Erythroblast (primary cell): ENCODE measurements at regions not wholly inside any gene's neighbourhood (a gene's known extent, or its start where the extent isn't known, plus 50 kb on each side); places are given as distances from the start of the nearest gene placed in this dataset.

Experiments used
- DNase-seq, 2 experiments: peaks; one replicate each; lab custom pipeline; 2025; lab: John Stamatoyannopoulos, UW
- GATA1 ChIP-seq: IDR thresholded peaks from 2 replicates; pipeline ENCODE4 v1.6.1; 2011; ENCODE audit warnings: low read depth, mild to moderate bottlenecking, control low read depth, low read length, moderate library complexity
- POLR2A ChIP-seq: IDR thresholded peaks from 2 replicates; pipeline ENCODE4 v1.6.1; 2011; ENCODE audit warnings: mild to moderate bottlenecking, low read length

GRCh38 chr5:88480801-88481499 lies 212.3 kb upstream of the TMEM161B start:
- no peak for TF ChIP-seq POLR2A
- no peak for TF ChIP-seq GATA1
- no peak for DNase-seq

- DNase-seq = no peak
- TF ChIP-seq POLR2A (no peak), GATA1 (no peak)
These were observed 211.6 kb upstream of the TMEM161B start for GRCh38 chr5:88480245-88480644.

- DNase-seq = no peak
- TF ChIP-seq GATA1 = no peak
- TF ChIP-seq POLR2A = no peak
These were observed 205.9 kb upstream of the TMEM161B start for GRCh38 chr5:88474574-88474973.

GRCh38 chr5:88470745-88471144 lies 202.1 kb upstream of the TMEM161B start:
- TF ChIP-seq POLR2A (no peak), GATA1 (no peak)
- DNase-seq = no peak

GRCh38 chr5:88459971-88460370 lies 191.3 kb upstream of the TMEM161B start:
- TF ChIP-seq POLR2A (no peak), GATA1 (no peak)
- DNase-seq = no peak

GRCh38 chr5:88452820-88453219 lies 184.2 kb upstream of the TMEM161B start:
- DNase-seq = no peak
- TF ChIP-seq POLR2A (no peak), GATA1 (no peak)

- DNase-seq = no peak
- TF ChIP-seq GATA1 (no peak), POLR2A (no peak)
These were observed 181.6 kb upstream of the TMEM161B start for GRCh38 chr5:88450239-88450638.

GRCh38 chr5:88438006-88438405 lies 169.4 kb upstream of the TMEM161B start:
- no peak for TF ChIP-seq POLR2A
- no peak for TF ChIP-seq GATA1
- DNase-seq = no peak

GRCh38 chr5:88436290-88436689 lies 167.6 kb upstream of the TMEM161B start:
- no peak for DNase-seq

GRCh38 chr5:88428633-88429032 lies 160.0 kb upstream of the TMEM161B start:
- DNase-seq = no peak
- TF ChIP-seq GATA1 = no peak
- TF ChIP-seq POLR2A = no peak

More at GRCh38 chr5:88436290-88436689, 167.6 kb upstream of the TMEM161B start:
- no peak for TF ChIP-seq GATA1

- TF ChIP-seq POLR2A (no peak), GATA1 (no peak)
- no peak for DNase-seq
These were observed 157.8 kb upstream of the TMEM161B start for GRCh38 chr5:88426441-88426840.

- TF ChIP-seq GATA1 = no peak
- DNase-seq = no peak
These were observed 156.5 kb upstream of the TMEM161B start for GRCh38 chr5:88425124-88425523.

- no peak for DNase-seq
- TF ChIP-seq POLR2A = no peak
- TF ChIP-seq GATA1 = no peak
These were observed 151.3 kb upstream of the TMEM161B start for GRCh38 chr5:88419931-88420330.

- no peak for TF ChIP-seq GATA1
- TF ChIP-seq POLR2A = no peak
These were observed 138.7 kb upstream of the TMEM161B start for GRCh38 chr5:88407341-88407740.

GRCh38 chr5:88405783-88406182 lies 137.1 kb upstream of the TMEM161B start:
- DNase-seq = no peak
- no peak for TF ChIP-seq GATA1
- no peak for TF ChIP-seq POLR2A

More at GRCh38 chr5:88407341-88407740, 138.7 kb upstream of the TMEM161B start:
- no peak for DNase-seq

- DNase-seq = no peak
- no peak for TF ChIP-seq POLR2A
- no peak for TF ChIP-seq GATA1
These were observed 135.8 kb upstream of the TMEM161B start for GRCh38 chr5:88404405-88404804.
